Skin of body (tissue), 1 donor: ENCODE measurements at regions not wholly inside any gene's neighbourhood (a gene's known extent, or its start where the extent isn't known, plus 50 kb on each side); places are given as distances from the start of the nearest gene placed in this dataset.

Experiments used
- DNase-seq: peaks from one replicate; lab custom pipeline; 2025; lab: John Stamatoyannopoulos, UW

GRCh38 chr11:104433751-104434150 is 269.8 kb upstream of the PDGFD start:
- no peak for DNase-seq

- DNase-seq = no peak
Measured at GRCh38 chr11:104432981-104433380, 269.0 kb upstream of the PDGFD start.

GRCh38 chr11:104432526-104432925 is 268.6 kb upstream of the PDGFD start:
- DNase-seq = no peak

- DNase-seq = no peak
Measured at GRCh38 chr11:104422324-104422944, 258.5 kb upstream of the PDGFD start.

GRCh38 chr11:104410336-104410735 is 246.4 kb upstream of the PDGFD start:
- no peak for DNase-seq

- DNase-seq = no peak
Measured at GRCh38 chr11:104408630-104409029, 244.7 kb upstream of the PDGFD start.

GRCh38 chr11:104405277-104405676 is 241.3 kb upstream of the PDGFD start:
- DNase-seq = no peak

- DNase-seq = no peak
Measured at GRCh38 chr11:104404231-104405175, 240.6 kb upstream of the PDGFD start.

- DNase-seq = no peak
Measured at GRCh38 chr11:104402812-104403521, 239.0 kb upstream of the PDGFD start.

- no peak for DNase-seq
Measured at GRCh38 chr11:104394508-104394907, 230.6 kb upstream of the PDGFD start.

GRCh38 chr11:104390651-104391050 is 226.7 kb upstream of the PDGFD start:
- DNase-seq = no peak

GRCh38 chr11:104385884-104386283 is 221.9 kb upstream of the PDGFD start:
- no peak for DNase-seq

GRCh38 chr11:104380358-104380757 is 216.4 kb upstream of the PDGFD start:
- DNase-seq = no peak

- DNase-seq = no peak
Measured at GRCh38 chr11:104372111-104372510, 208.2 kb upstream of the PDGFD start.

- no peak for DNase-seq
Measured at GRCh38 chr11:104370478-104370877, 206.5 kb upstream of the PDGFD start.

- DNase-seq = peak; percentile 56
Measured at GRCh38 chr11:104369761-104370160, 205.8 kb upstream of the PDGFD start.

GRCh38 chr11:104366321-104366734 is 202.4 kb upstream of the PDGFD start:
- no peak for DNase-seq

GRCh38 chr11:104365676-104366075 is 201.7 kb upstream of the PDGFD start:
- DNase-seq = no peak

- DNase-seq = no peak
Measured at GRCh38 chr11:104361975-104362374, 198.0 kb upstream of the PDGFD start.

GRCh38 chr11:104352036-104352435 is 188.1 kb upstream of the PDGFD start:
- no peak for DNase-seq

- no peak for DNase-seq
Measured at GRCh38 chr11:104343578-104343977, 179.6 kb upstream of the PDGFD start.

GRCh38 chr11:104340590-104340989 is 176.6 kb upstream of the PDGFD start:
- DNase-seq = no peak
